Mammary epithelial cell (primary cell): ENCODE measurements at regions not wholly inside any gene's neighbourhood (a gene's known extent, or its start where the extent isn't known, plus 50 kb on each side); places are given as distances from the start of the nearest gene placed in this dataset.

Experiments used
- EZH2 ChIP-seq: IDR thresholded peaks from 2 replicates; pipeline ENCODE4 v1.6.1; 2012; ENCODE audit warnings: low read length, inconsistent platforms, borderline replicate concordance
- TF ChIP-seq, protein P1 (sequence below), 2 donors: IDR thresholded peaks in 1 of 2; conservative IDR thresholded peaks in 1 of 2; 2 replicates each; pipeline ENCODE4 v1.5.1; 2011 to 2012; ENCODE audit warnings: inconsistent platforms in 2 of 2, low read length in 2 of 2, mild to moderate bottlenecking in 2 of 2, control low read depth in 1 of 2, low read depth in 1 of 2; ENCODE audit not compliant: insufficient read depth in 1 of 2; ENCODE audit errors: extremely low read depth in 1 of 2

DNA sequence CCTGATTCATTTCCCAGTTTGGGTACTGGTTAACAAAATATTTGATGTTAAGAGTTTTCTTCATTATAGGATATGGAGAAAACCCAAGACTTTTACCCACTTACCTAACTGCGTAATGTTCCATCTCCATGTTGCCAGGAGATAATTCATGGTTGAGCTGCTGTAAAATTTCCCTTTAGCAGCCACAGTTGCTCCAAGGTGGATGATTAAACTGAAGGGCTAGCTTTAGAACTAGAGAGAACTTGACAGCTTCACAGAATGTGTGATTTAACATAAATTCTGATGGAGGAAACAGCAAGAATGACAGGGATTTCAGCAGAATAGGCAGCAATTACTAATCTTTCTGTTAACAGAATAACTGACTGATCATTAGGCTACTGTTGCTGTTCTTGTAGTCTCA lies 236.1 kb downstream of the MEF2C start:
- TF ChIP-seq, protein P1, sequence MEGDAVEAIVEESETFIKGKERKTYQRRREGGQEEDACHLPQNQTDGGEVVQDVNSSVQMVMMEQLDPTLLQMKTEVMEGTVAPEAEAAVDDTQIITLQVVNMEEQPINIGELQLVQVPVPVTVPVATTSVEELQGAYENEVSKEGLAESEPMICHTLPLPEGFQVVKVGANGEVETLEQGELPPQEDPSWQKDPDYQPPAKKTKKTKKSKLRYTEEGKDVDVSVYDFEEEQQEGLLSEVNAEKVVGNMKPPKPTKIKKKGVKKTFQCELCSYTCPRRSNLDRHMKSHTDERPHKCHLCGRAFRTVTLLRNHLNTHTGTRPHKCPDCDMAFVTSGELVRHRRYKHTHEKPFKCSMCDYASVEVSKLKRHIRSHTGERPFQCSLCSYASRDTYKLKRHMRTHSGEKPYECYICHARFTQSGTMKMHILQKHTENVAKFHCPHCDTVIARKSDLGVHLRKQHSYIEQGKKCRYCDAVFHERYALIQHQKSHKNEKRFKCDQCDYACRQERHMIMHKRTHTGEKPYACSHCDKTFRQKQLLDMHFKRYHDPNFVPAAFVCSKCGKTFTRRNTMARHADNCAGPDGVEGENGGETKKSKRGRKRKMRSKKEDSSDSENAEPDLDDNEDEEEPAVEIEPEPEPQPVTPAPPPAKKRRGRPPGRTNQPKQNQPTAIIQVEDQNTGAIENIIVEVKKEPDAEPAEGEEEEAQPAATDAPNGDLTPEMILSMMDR (conservative IDR thresholded peaks at IDR 0.05 in 1 of 2, IDR thresholded peaks at IDR 0.05 in 1 of 2; ENCODE audit: extremely low read depth in 1 of 2, insufficient read depth in 1 of 2, low read depth in 1 of 2, low read length in 2 of 2): no peak
- TF ChIP-seq EZH2: no peak
